Peyer's patch (tissue), 4 donors: ENCODE measurements at regions not wholly inside any gene's neighbourhood (a gene's known extent, or its start where the extent isn't known, plus 50 kb on each side); places are given as distances from the start of the nearest gene placed in this dataset.
"Not testable (repeated sequence)": the region's sequence is repeated elsewhere in the genome, so short reads cannot be mapped to it uniquely, and the experiment has no call there.

Experiments
- POLR2A ChIP-seq, 2 donors: fragments of 450-650 bp; IDR thresholded peaks; one replicate each; pipeline ENCODE4 v1.5.1; 2017; ENCODE audit warnings: antibody characterized with exemption in 2 of 2, mild to moderate bottlenecking in 2 of 2, moderate library complexity in 2 of 2
- TF ChIP-seq, protein P1 (sequence below), 6 experiments: fragments of 450-650 bp in 4 of 6; fragments of 200-600 bp in 2 of 6; sonication (generic) in 1 of 6; IDR thresholded peaks; one replicate each; pipeline ENCODE4 v1.5.1; 2017 to 2019; ENCODE audit warnings: antibody characterized with exemption in 6 of 6, mild to moderate bottlenecking in 3 of 6, moderate library complexity in 1 of 6

DNA sequence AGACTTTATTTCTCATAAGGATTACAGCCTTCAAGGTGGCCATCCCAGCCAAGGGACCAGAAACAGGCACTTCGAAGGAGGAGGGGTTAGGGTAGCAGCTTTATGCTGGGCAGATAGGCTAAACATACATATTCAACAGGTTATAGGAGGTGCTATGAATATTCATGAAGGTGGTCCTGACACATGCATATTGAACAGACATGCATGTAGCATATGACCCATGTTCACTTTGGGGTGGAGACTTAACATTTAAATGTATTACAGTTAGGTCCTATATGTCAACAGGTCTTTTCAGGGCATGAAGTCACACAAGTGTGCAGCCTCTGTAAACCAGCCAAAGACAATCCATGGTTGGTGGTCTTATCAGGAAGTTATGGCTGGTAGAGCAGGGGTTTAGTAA, 133.2 kb downstream of the KCNJ12 start:
- TF ChIP-seq, protein P1, sequence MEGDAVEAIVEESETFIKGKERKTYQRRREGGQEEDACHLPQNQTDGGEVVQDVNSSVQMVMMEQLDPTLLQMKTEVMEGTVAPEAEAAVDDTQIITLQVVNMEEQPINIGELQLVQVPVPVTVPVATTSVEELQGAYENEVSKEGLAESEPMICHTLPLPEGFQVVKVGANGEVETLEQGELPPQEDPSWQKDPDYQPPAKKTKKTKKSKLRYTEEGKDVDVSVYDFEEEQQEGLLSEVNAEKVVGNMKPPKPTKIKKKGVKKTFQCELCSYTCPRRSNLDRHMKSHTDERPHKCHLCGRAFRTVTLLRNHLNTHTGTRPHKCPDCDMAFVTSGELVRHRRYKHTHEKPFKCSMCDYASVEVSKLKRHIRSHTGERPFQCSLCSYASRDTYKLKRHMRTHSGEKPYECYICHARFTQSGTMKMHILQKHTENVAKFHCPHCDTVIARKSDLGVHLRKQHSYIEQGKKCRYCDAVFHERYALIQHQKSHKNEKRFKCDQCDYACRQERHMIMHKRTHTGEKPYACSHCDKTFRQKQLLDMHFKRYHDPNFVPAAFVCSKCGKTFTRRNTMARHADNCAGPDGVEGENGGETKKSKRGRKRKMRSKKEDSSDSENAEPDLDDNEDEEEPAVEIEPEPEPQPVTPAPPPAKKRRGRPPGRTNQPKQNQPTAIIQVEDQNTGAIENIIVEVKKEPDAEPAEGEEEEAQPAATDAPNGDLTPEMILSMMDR (IDR thresholded peaks at IDR 0.05) = not testable (repeated sequence)
- not testable (repeated sequence) for TF ChIP-seq POLR2A (IDR thresholded peaks at IDR 0.05)
